HG02973 (cell line): ENCODE measurements at regions not wholly inside any gene's neighbourhood (a gene's known extent, or its start where the extent isn't known, plus 50 kb on each side); places are given as distances from the start of the nearest gene placed in this dataset.

Experiments used
- ATAC-seq: cut with Tn5 transposase; IDR thresholded peaks from one replicate; pipeline ENCODE4 v1.9.1; 2021; ENCODE audit warnings: moderate library complexity; ENCODE audit not compliant: unreplicated experiment

GRCh38 chr13:89748716-89749115 lies 1598.8 kb upstream of the MIR17HG start:
- ATAC-seq = no peak

- ATAC-seq = no peak
Measured at GRCh38 chr13:89749888-89750287, 1597.6 kb upstream of the MIR17HG start.

- ATAC-seq = no peak
Measured at GRCh38 chr13:89750371-89750770, 1597.1 kb upstream of the MIR17HG start.

- no peak for ATAC-seq
Measured at GRCh38 chr13:89751432-89751930, 1596.0 kb upstream of the MIR17HG start.

GRCh38 chr13:89752394-89752793 lies 1595.1 kb upstream of the MIR17HG start:
- ATAC-seq = no peak

GRCh38 chr13:89755729-89756492 lies 1591.6 kb upstream of the MIR17HG start:
- no peak for ATAC-seq

- ATAC-seq = no peak
Measured at GRCh38 chr13:89763005-89763404, 1584.5 kb upstream of the MIR17HG start.

- no peak for ATAC-seq
Measured at GRCh38 chr13:89783221-89783755, 1564.2 kb upstream of the MIR17HG start.

- ATAC-seq = no peak
Measured at GRCh38 chr13:89784161-89784809, 1563.2 kb upstream of the MIR17HG start.

GRCh38 chr13:89786531-89786930 lies 1561.0 kb upstream of the MIR17HG start:
- ATAC-seq = no peak

GRCh38 chr13:89790696-89791095 lies 1556.8 kb upstream of the MIR17HG start:
- no peak for ATAC-seq

GRCh38 chr13:89791971-89792630 lies 1555.4 kb upstream of the MIR17HG start:
- no peak for ATAC-seq

- ATAC-seq = no peak
Measured at GRCh38 chr13:89796196-89796595, 1551.3 kb upstream of the MIR17HG start.

- no peak for ATAC-seq
Measured at GRCh38 chr13:89803839-89804238, 1543.6 kb upstream of the MIR17HG start.

- ATAC-seq = no peak
Measured at GRCh38 chr13:89806594-89806993, 1540.9 kb upstream of the MIR17HG start.

GRCh38 chr13:89812856-89813255 lies 1534.6 kb upstream of the MIR17HG start:
- ATAC-seq = no peak

- ATAC-seq = no peak
Measured at GRCh38 chr13:89816404-89816803, 1531.1 kb upstream of the MIR17HG start.

- ATAC-seq = no peak
Measured at GRCh38 chr13:89822467-89822866, 1525.0 kb upstream of the MIR17HG start.

GRCh38 chr13:89827552-89827951 lies 1519.9 kb upstream of the MIR17HG start:
- ATAC-seq = no peak

- ATAC-seq = no peak
Measured at GRCh38 chr13:89828506-89828905, 1519.0 kb upstream of the MIR17HG start.

GRCh38 chr13:89831157-89831556 lies 1516.3 kb upstream of the MIR17HG start:
- ATAC-seq = no peak

GRCh38 chr13:89832827-89833226 lies 1514.7 kb upstream of the MIR17HG start:
- no peak for ATAC-seq
